GM18907 (cell line): ENCODE measurements at regions not wholly inside any gene's neighbourhood (a gene's known extent, or its start where the extent isn't known, plus 50 kb on each side); places are given as distances from the start of the nearest gene placed in this dataset.
"Not testable (repeated sequence)": the region's sequence is repeated elsewhere in the genome, so short reads cannot be mapped to it uniquely, and the experiment has no call there.

Experiments
- ATAC-seq: cut with Tn5 transposase; IDR thresholded peaks from one replicate; pipeline ENCODE4 v1.9.1; 2021; ENCODE audit warnings: mild to moderate bottlenecking, moderate library complexity; ENCODE audit not compliant: unreplicated experiment

GRCh38 chr11:119586181-119586580 lies 142.8 kb downstream of the NECTIN1 start:
- ATAC-seq: no peak

GRCh38 chr11:119585043-119585781 lies 143.8 kb downstream of the NECTIN1 start:
- ATAC-seq: no peak

DNA sequence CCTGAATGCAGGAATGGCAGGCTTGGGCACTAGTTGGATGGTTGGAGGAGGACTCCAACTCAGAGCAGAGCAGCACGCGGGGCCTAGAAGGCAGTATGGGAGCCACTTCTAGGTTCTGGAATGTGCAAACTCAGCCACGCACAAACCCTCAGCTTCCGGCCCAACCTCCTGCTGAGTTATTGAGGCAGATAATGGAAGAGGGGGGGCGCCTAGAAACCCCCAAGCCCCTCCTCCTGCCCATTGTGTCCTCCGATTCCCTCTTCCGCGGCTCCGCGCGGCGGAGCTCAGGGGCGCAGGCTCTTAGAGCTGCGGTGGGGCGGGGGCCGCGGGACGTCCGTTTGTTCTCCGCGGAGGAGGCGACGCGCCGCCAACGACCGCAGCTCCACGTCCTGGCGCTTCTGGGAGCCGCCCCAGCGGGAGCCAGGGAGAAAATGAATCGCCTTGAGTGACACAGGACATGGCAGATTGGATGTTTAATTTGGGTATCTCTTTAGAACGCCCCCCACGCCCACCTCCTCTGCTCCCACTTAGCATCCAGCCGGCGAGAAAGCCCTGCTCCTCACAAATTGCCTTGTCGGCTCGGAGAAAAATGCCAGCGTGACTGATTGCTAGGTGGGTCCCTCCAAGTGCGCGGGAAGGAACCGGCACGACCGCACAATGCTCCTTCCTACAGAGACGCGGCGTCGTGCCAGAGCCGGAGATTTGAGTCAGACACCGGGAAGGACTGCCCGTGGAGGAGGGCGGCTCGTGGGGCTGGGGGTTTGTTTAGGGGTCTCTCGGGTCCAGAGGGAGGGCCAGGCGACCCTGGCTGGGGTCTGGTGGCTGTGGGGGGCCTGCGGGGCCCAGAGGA lies 144.6 kb downstream of the NECTIN1 start:
- no peak for ATAC-seq

DNA sequence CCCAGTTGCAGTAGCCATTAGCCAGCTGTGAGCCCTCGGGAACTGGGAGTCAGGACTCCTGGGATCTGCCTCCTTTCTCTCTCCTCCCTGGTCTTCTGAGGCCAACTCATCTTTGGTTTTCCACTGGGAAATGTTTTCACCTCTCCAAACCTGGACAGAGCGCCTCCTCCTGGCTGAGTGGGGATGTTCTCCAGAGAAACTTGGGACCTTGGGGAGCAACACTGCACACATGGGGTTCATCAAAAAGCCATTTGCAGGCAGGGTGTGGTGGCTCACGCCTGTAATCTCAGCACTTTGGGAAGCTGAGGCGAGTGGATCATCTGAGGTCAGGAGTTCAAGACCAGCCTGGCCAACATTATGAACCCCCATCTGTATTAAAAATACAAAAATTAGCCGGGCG lies 145.4 kb downstream of the NECTIN1 start:
- no peak for ATAC-seq

DNA sequence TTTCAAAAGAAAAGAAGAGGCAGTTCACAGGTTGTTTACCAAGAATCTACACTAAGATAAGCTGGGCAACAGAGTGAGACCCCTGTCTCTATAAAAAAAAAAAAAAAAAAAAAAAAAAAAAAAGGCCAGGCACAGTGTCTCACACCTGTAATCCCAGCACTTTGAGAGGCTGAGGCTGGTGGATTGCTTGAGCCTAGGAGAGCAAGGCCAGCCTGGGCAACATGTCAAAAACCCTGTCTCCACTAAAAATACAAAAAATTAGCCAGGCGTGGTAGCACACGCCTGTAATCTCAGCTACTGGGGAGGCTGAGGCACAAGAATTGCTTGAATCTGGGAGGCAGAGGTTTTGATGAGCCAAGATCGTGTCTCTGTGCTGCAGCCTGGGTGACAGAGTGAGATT lies 147.6 kb downstream of the NECTIN1 start:
- ATAC-seq: not testable (repeated sequence)

- no peak for ATAC-seq
Measured at GRCh38 chr11:119580751-119581150, 148.2 kb downstream of the NECTIN1 start.

DNA sequence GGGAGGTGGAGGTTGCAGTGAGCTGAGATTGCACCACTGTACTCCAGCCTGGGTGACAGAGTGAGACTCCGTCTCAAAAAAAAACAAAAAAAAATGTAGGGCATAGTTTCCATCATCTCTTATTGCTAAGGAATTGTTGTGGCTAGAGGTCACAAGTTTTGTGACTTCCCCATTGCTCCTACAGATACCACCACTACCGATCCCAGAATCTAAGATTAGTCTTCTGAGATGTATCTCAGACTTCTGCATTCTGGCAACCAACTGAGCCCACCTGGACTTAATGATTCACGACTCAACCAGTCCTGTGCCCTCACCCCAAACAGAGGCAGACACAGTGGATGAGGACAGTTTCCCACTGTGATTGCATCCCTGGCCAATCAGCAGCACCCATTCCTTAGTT lies 148.9 kb downstream of the NECTIN1 start:
- no peak for ATAC-seq

DNA sequence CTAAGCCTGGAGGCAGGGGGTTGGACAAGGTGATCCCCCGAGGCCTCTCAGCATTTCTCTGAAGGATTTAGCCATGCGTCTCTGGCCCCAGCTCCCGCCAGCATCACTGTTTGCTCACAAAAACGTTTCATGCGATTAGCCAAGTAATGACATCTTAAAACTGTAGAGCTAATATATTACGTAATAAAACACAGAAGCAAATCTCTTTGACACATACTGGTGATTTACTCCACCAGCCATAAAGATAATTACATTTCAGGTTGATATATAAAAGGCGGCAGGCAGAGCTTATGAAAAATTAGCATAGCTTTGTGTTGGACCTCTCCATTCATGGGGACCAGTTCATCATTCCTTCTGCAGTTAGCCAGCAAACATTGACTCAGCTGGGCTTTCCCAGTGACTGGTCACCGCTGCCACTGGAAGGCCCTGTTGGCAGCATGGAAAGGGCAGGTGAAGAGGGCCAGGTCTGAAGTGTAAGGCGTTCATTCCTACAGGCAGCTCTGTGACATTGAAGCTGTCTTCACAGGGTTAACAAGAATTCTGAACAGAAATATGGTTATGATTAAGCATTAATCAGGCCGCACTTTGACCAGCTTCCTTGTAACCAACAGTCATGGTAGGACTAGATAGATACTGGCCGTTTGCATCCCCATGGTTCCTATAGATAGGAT lies 150.3 kb downstream of the NECTIN1 start:
- no peak for ATAC-seq

DNA sequence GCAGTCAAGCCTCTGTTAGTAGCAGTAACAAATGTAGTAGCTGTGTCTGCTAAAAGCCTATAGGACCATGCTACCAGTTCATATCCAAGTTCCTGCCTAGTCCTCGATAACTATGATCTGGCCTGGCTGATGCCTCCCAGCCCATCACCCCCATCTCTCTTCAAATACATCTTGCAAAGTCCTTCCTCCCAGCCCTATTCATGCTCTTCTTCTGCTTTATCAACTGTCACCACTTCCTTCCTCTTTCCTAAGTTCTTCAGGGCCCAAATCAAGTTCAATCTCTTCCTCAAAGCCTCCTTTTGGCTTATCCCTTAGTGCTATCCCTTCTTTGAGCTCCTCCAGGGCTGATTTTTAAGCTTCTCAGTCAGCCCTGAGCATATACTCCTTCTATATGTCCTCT lies 150.9 kb upstream of the THY1 start:
- ATAC-seq: no peak

GRCh38 chr11:119572481-119573424 lies 149.8 kb upstream of the THY1 start:
- no peak for ATAC-seq

GRCh38 chr11:119571311-119571710 lies 148.3 kb upstream of the THY1 start:
- no peak for ATAC-seq

DNA sequence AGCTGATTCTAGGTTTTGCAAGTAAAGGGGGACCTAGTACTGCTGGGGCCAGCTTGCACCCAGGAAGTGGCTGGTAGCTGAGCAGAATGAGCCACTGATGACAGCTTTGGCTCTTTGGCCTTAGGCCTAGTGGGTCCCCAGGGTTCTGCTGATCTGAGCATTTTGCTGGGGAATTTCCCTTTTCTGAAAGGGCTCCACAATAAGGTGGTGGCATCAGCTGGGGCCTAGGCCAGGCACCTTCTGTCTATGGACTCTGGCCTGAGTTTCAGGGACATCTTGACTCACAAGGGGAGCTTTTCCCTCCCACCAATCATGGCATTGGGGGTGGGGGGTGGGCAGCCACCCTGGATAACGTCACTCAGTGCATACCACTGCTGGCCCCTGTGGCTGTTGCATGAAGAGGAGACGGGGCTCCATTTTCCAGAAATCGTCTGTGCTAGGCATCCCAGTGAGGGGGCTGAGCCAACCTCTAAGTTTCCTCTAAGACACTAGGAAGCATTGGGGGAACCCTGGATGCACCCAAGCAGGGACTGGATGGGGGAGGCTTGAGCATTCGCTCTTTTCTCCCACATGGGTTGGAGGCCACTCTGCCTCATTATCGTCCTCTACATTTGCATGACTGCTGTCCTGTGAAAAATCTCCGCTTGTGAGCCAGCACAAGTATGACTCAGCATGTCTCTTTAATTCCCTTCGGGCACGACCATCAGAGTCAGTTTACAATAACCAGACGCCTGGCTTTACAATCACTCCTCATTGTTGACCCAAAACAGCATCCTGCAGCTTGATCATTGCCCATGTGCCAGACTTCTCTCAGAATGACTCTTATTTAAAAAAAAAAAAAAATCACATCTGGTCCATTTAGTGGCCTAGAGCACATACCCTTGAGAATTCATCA lies 145.0 kb upstream of the THY1 start:
- ATAC-seq: no peak

DNA sequence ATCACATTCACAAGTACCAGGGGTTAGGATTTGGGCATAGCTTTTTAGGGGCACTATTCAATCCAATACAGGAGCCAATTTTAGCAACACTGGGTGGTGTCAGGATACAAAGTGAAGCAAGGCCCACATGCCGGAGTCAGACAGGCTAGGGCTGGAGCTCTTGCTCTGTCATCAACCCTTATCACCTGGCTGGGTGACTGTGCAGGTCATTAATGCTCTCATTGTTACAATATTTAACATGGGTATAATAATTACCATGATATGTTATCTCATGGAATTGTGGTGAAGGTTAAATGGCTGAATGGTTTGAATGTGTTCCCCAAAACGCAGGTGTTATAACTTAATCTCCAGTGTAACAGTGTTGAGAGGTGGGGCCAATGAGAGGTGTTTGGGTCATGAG lies 143.3 kb upstream of the THY1 start:
- ATAC-seq: no peak

DNA sequence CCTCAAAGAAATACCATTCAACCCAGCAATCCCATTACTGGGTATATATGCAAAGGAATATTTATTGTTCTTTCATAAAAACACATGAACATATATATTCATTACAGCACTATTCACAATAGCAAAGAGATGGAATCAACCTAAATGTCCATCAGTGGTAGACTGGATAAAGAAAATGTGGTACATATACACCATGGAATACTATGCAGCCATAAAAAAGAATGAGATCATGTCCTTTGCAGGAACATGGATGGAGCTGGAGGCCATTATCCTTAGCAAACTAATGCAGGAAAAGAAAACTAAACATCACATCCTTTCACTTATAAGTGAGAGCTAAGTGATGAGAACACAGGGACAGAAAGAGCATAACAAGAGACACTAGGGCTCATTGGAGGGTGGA lies 142.7 kb upstream of the THY1 start:
- ATAC-seq: not testable (repeated sequence)

- no peak for ATAC-seq
Measured at GRCh38 chr11:119560961-119561360, 138.0 kb upstream of the THY1 start.

DNA sequence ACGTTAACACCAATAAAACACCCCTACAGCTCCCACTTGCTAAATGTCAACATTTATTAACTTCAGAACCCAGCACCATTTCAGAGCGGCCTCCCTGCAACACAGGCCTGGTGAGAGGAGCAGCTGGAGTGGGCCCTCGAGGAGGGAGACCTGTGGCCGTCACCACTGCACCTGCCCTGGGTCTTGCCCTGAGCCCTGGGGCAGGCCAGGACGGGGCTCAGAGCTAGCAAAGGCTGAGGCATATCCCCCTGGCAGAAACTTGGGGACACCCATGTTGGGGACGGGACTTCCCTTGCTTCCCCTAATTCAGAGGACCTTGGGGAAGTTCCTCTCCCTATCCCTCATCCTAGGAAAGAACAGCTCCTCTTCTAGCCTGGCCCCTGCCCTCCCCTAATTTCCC lies 137.3 kb upstream of the THY1 start:
- no peak for ATAC-seq

GRCh38 chr11:119552106-119552485 lies 129.1 kb upstream of the THY1 start:
- ATAC-seq: no peak

DNA sequence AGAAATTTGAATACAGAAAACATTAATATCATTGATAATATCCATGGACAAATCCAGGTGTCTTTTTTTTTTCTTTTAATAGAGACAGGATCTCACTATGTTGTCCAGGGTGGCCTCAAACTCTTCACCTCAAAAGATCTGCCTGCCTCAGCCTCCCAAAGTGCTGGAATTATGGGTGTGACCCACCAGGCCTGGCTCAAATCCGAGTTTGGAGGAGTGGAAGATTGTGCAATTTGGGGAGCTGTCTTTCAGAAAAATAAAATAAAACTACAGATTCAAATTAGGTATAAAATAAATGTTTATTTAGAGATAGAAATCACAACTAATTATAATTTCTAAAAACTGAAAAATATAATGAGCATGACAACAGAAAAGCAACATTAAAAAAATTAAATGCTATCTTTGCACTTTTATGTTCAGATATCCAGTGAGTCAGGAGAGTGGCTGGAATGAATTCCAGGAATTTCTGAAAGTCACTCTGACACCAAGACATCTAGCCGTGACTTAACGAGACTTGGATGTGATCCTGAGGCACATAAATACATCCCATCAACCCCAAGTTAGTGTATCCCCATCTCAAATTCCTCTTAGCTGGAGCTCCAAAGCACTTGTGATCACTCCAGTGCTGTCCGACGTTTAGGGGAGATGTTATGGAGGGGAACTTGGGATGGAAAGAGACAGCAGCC lies 128.6 kb upstream of the THY1 start:
- ATAC-seq: no peak
